ENCODE measurements at regions not wholly inside any gene's neighbourhood (a gene's known extent, or its start where the extent isn't known, plus 50 kb on each side); places are given as distances from the start of the nearest gene placed in this dataset.

DNA sequence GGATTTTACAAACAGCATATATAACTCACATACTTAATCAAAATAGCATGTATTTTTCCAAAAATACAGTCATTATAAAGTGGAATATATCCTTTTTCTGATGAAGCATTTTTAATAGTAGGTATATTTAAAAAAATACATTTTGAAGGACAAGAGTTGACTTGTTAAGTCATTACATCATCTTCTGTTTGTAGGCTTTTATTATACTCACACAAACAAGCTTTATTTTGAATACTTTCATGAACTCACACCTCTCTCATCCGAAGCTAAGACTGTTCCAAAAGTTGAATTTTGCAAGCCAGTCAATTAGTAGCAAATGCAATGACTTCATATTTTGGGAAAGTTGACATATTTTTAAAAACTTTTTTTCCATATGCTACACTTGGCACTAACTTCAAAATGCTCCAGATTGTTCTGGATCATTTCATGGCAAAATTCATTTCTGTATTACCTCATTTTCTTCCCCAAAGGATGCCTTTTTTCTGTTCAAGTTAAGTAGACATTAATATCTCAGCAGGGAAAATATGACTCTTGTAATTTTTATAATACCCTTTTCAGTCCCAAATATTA, 68.5 kb upstream of the WDR75 start:
- DNase-seq = no peak

DNA sequence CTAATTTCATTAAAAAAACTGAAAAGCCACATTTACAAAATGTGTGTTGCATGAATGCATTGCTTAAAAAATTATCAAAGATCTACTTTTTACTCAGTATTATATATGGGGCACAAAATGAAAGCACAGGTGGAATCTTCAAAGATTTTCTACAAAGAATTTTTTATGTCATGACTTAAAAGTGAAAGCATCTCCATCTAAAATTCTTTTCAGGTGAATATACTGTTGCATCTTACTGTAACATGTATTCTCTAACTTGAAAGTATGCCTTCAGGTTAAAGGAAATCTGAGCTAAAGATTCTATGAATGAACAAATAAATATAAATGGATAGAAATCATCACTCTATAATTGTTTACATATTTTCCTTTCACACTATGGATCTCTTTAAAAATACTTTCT, 66.8 kb upstream of the WDR75 start:
- DNase-seq = no peak

- no peak for DNase-seq
These were observed 65.4 kb upstream of the WDR75 start for GRCh38 chr2:189375842-189376241.

GRCh38 chr2:189379287-189379630, 62.0 kb upstream of the WDR75 start:
- no peak for DNase-seq

GRCh38 chr2:189379731-189380261, 61.5 kb upstream of the WDR75 start:
- DNase-seq = no peak

GRCh38 chr2:189382668-189383067, 58.6 kb upstream of the WDR75 start:
- no peak for DNase-seq

DNA sequence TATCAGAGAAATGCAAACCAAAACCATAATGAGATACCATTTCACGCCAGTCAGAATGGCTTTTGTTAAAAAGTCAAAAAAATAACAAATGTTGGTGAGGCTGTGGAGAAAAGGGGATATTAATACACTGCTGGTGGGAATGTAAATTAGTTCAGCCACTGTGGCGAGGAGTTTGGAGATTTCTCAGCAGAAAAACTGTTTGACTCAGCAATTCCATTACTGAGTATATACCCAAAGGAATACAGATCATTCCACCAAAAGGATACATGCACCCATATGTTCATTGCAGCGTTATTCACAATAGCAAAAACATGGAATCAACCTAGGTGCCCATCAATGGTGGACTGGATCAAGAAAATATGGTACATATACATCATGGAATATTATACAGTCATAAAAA, 54.5 kb upstream of the WDR75 start:
- DNase-seq = no peak

DNA sequence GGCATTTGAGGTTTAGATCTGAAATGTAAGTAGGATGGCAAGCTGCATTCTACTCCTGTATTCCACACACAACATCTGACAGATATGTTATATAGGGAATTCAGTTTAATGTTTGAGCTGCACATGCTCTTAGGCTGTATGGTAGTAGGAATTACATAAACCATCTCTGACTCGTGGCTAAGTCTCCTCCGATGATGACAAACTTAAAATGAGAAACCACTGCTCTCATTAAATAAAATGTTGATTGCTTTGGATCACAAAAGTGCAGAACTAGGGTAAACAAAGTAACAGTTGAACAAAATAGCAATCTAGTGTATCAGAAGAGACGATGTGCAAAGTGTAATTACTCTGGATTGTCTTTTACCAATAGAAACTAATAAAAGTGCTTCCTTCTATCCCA, 50.1 kb upstream of the WDR75 start:
- no peak for DNase-seq
